GM12875 (cell line): ENCODE measurements at regions not wholly inside any gene's neighbourhood (a gene's known extent, or its start where the extent isn't known, plus 50 kb on each side); places are given as distances from the start of the nearest gene placed in this dataset.

Experiments
- H3K4me3 ChIP-seq: one replicate; pipeline ENCODE4 v1.5.1; 2011; ENCODE audit warnings: low read depth, low read length, control low read depth
- TF ChIP-seq, protein P1 (sequence below): IDR thresholded peaks from 2 replicates; pipeline ENCODE4 v1.5.1; 2011; ENCODE audit warnings: low read depth, mild to moderate bottlenecking, control low read depth, inconsistent platforms, low read length, moderate library complexity, borderline replicate concordance; ENCODE audit not compliant: insufficient read depth

GRCh38 chr10:24034571-24034970, 174.4 kb upstream of the KIAA1217 start:
- H3K4me3 ChIP-seq: no peak overlapping the region
- TF ChIP-seq, protein P1, sequence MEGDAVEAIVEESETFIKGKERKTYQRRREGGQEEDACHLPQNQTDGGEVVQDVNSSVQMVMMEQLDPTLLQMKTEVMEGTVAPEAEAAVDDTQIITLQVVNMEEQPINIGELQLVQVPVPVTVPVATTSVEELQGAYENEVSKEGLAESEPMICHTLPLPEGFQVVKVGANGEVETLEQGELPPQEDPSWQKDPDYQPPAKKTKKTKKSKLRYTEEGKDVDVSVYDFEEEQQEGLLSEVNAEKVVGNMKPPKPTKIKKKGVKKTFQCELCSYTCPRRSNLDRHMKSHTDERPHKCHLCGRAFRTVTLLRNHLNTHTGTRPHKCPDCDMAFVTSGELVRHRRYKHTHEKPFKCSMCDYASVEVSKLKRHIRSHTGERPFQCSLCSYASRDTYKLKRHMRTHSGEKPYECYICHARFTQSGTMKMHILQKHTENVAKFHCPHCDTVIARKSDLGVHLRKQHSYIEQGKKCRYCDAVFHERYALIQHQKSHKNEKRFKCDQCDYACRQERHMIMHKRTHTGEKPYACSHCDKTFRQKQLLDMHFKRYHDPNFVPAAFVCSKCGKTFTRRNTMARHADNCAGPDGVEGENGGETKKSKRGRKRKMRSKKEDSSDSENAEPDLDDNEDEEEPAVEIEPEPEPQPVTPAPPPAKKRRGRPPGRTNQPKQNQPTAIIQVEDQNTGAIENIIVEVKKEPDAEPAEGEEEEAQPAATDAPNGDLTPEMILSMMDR: no peak

DNA sequence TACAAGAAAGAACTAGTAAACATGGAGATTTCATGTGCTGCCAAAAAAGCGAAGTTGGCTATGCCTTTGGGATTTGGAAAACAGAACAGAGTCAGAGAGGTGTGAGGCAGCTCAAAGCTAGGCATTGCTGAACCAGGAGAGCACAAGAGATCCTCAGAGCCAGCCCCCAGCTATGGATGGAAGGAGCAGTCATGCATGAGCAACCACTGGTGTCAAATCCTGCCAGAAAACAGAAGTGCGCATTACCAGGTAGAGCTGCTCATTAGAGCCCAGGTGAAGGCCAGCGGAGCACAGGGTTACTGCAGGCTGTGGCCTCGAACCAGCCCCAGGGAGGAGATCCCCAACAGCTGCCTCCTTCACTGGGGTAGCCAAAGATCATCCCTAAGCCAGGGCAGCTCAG, 173.2 kb upstream of the KIAA1217 start:
- TF ChIP-seq, protein P1: no peak

DNA sequence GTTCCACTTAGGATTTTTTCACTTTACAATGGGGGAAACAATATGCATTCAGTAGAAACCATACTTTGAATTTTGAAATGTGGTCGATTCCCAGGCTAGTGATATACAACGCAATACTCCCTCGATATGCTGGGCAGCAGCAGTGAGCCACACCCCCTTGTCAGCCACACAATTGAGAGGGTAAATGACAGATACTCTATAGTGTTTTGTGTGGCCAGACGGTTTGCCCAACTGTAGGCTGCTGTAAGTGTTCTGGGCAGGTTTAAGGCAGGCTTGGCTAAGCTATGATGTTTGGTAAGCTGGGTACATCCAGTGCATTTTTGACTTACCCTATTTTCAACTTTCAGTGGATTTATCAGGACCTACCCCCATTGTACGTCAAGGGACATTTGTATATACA, 169.6 kb upstream of the KIAA1217 start:
- no peak overlapping the region for H3K4me3 ChIP-seq
- TF ChIP-seq, protein P1: no peak

More for the DNA sequence above, 173.2 kb upstream of the KIAA1217 start:
- H3K4me3 ChIP-seq: no peak overlapping the region

- TF ChIP-seq, protein P1: no peak
- no peak overlapping the region for H3K4me3 ChIP-seq
Measured at GRCh38 chr10:24039897-24040296, 169.0 kb upstream of the KIAA1217 start.

DNA sequence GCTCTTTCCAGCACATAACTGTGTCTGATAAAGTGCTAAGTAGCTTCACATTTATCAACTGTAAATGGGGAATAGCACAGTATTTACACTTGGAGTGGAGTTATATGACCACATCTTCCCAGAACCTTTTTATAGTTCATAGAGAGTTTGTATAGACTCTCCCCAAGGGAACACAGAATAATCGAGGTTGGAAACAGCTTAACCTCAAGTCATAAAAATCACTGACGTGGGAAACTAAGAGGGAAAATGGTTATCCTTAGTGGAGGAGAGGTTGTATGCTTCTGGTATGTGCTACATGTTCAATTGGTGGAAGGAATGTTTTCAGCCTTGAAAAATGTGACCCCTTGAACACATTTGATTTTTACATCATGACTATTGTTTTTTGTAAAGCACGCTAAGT, 167.9 kb upstream of the KIAA1217 start:
- H3K4me3 ChIP-seq: no peak overlapping the region
- TF ChIP-seq, protein P1: no peak

DNA sequence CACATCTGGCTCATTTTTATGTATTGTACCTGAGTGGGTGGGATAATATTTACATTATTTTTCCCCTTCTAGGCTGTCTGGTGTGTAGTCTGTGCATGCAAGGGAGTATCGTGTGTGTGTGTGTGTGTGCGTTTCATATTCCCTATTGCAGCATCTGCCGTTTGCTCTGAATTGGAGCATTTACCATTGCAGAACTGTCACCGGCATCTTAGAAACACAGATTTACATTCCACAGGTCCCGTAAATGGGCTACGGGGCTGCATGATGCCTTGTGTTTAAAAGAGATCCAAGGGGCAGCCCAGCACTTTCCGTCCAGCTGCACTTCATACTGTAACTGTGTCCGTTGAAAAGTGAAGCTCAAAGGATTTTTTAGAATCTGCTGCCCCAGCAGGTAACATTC, 167.1 kb upstream of the KIAA1217 start:
- TF ChIP-seq, protein P1: no peak
- no peak overlapping the region for H3K4me3 ChIP-seq

DNA sequence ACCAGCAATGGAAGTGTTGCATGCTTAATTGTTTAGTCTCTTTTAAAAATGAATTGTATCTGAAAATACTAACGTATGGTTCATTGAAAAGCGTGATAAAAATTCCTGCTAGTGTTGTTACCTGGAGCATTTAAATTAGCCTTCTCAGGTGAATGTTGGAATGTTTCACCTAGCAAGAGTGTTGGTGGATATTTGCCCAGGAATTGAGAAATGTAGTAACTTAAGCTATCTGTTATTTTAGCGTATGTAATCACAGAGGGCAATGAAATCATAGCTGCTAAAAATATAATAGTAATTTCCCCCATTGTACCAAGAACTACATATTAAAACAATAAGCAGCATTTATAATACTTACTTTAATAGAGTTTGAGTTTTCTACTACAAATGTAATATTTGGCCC, 166.1 kb upstream of the KIAA1217 start:
- H3K4me3 ChIP-seq: no peak overlapping the region
- TF ChIP-seq, protein P1: no peak
